ENCODE measurements at regions not wholly inside any gene's neighbourhood (a gene's known extent, or its start where the extent isn't known, plus 50 kb on each side); places are given as distances from the start of the nearest gene placed in this dataset.

GRCh38 chr5:68161156-68161555 lies 54.4 kb upstream of the PIK3R1 start:
- DNase-seq (ENCODE audit: low spot score) = no peak

GRCh38 chr5:68159224-68159951 lies 56.2 kb upstream of the PIK3R1 start:
- DNase-seq (ENCODE audit: low spot score) = no peak

GRCh38 chr5:68155940-68156339 lies 59.6 kb upstream of the PIK3R1 start:
- DNase-seq (ENCODE audit: low spot score) = no peak

- DNase-seq (ENCODE audit: low spot score) = no peak
These were observed 61.3 kb upstream of the PIK3R1 start for GRCh38 chr5:68154119-68154857.

- DNase-seq (ENCODE audit: low spot score) = no peak
These were observed 63.7 kb upstream of the PIK3R1 start for GRCh38 chr5:68151812-68152211.

GRCh38 chr5:68149189-68149588 lies 66.4 kb upstream of the PIK3R1 start:
- DNase-seq (ENCODE audit: low spot score) = peak; percentile 6

GRCh38 chr5:68148096-68148495 lies 67.5 kb upstream of the PIK3R1 start:
- peak; percentile 41 for DNase-seq (ENCODE audit: low spot score)

- no peak for DNase-seq (ENCODE audit: low spot score)
These were observed 67.9 kb upstream of the PIK3R1 start for GRCh38 chr5:68147659-68148058.

- DNase-seq (ENCODE audit: low spot score) = peak; percentile 66
These were observed 74.1 kb upstream of the PIK3R1 start for GRCh38 chr5:68141494-68141893.

- DNase-seq (ENCODE audit: low spot score) = no peak
These were observed 74.8 kb upstream of the PIK3R1 start for GRCh38 chr5:68140763-68141162.

GRCh38 chr5:68139611-68140441 lies 75.7 kb upstream of the PIK3R1 start:
- no peak for DNase-seq (ENCODE audit: low spot score)

GRCh38 chr5:68137511-68138140 lies 77.9 kb upstream of the PIK3R1 start:
- DNase-seq (ENCODE audit: low spot score) = no peak

- no peak for DNase-seq (ENCODE audit: low spot score)
These were observed 80.8 kb upstream of the PIK3R1 start for GRCh38 chr5:68134669-68135313.

- DNase-seq (ENCODE audit: low spot score) = no peak
These were observed 81.4 kb upstream of the PIK3R1 start for GRCh38 chr5:68134033-68134668.

GRCh38 chr5:68130253-68130652 lies 85.3 kb upstream of the PIK3R1 start:
- DNase-seq (ENCODE audit: low spot score) = no peak

- DNase-seq (ENCODE audit: low spot score) = no peak
These were observed 86.2 kb upstream of the PIK3R1 start for GRCh38 chr5:68129364-68129763.

GRCh38 chr5:68126886-68127285 lies 88.7 kb upstream of the PIK3R1 start:
- DNase-seq (ENCODE audit: low spot score) = no peak

GRCh38 chr5:68122439-68123328 lies 92.9 kb upstream of the PIK3R1 start:
- no peak for DNase-seq (ENCODE audit: low spot score)

GRCh38 chr5:68116868-68117411 lies 98.6 kb upstream of the PIK3R1 start:
- no peak for DNase-seq (ENCODE audit: low spot score)

- no peak for DNase-seq (ENCODE audit: low spot score)
These were observed 99.1 kb upstream of the PIK3R1 start for GRCh38 chr5:68116408-68116807.

All from kidney tubule cell (primary cell).